Panc1 (cell line): ENCODE measurements at regions not wholly inside any gene's neighbourhood (a gene's known extent, or its start where the extent isn't known, plus 50 kb on each side); places are given as distances from the start of the nearest gene placed in this dataset.

ENCODE experiments used
- ATAC-seq: fragments of 200-7000 bp; cut with Tn5 transposase; 2 replicates; pipeline ENCODE4 v1.9.1; 2020; ENCODE audit warnings: mild to moderate bottlenecking, moderate library complexity
- BruUV-seq: library from RNA; stranded (reverse); fragments of 400-500 nt; replicated peaks from 2 replicates; lab custom pipeline; 2021; lab: Mats Ljungman, UMichigan
- CTCF ChIA-PET: fragments of 300-600 bp; sonication (Branson Sonifier 250); formaldehyde crosslinking; loops from one replicate; lab custom pipeline; 2022; ENCODE audit warnings: antibody characterized with exemption; lab: Charles Lee
- POLR2A ChIA-PET: fragments of 300-600 bp; sonication (Branson Sonifier 250); formaldehyde crosslinking; loops from one replicate; lab custom pipeline; 2022; ENCODE audit warnings: antibody characterized with exemption; lab: Charles Lee
- DNase-seq: peaks from one replicate; pipeline ENCODE4 v3.0.0-alpha.2; 2010; ENCODE audit warnings: low read depth, low spot score
- H3K27ac ChIP-seq: 2 replicates; pipeline ENCODE4 v1.5.1; 2011; ENCODE audit warnings: mild to moderate bottlenecking, low read length, inconsistent platforms
- H3K27me3 ChIP-seq: fragments of 200-500 bp; sonication (Bioruptor generic); 2 replicates; pipeline ENCODE4 v1.6.0; 2014; ENCODE audit warnings: low read length, inconsistent platforms; ENCODE audit not compliant: control insufficient read depth, insufficient read depth
- H3K36me3 ChIP-seq: fragments of 200-500 bp; sonication (Bioruptor generic); 2 replicates; pipeline ENCODE4 v1.5.1; 2014; ENCODE audit warnings: inconsistent platforms, mild to moderate bottlenecking, low read length, moderate library complexity; ENCODE audit not compliant: control insufficient read depth, insufficient read depth
- H3K4me1 ChIP-seq: 2 replicates; pipeline ENCODE4 v1.5.1; 2011; ENCODE audit warnings: inconsistent platforms, mild to moderate bottlenecking, low read length, moderate library complexity; ENCODE audit not compliant: control insufficient read depth, insufficient read depth
- H3K4me3 ChIP-seq, 2 experiments: 2 replicates each; pipeline ENCODE4 v1.5.1; 2011 to 2012; ENCODE audit warnings: low read depth in 2 of 2, low read length in 2 of 2, mild to moderate bottlenecking in 2 of 2, inconsistent platforms in 1 of 2, moderate library complexity in 1 of 2
- H3K9me3 ChIP-seq: fragments of 200-500 bp; sonication (Bioruptor generic); 2 replicates; pipeline ENCODE4 v1.5.1; 2014; ENCODE audit warnings: low read depth, mild to moderate bottlenecking, inconsistent platforms, low read length, moderate library complexity; ENCODE audit not compliant: control insufficient read depth, insufficient read depth
- CTCF ChIP-seq: fragments of 450-650 bp; IDR thresholded peaks from 2 replicates; pipeline ENCODE4 v1.5.1; 2017; ENCODE audit warnings: mild to moderate bottlenecking
- POLR2AphosphoS5 ChIP-seq: IDR thresholded peaks from 2 replicates; pipeline ENCODE4 v1.6.1; 2012; ENCODE audit warnings: mild to moderate bottlenecking, low read depth, low read length, moderate library complexity
- SIN3A ChIP-seq: IDR thresholded peaks from 2 replicates; pipeline ENCODE4 v1.6.1; 2012; ENCODE audit warnings: low read depth, mild to moderate bottlenecking, low read length, moderate library complexity, borderline replicate concordance; ENCODE audit not compliant: insufficient read depth
- TCF7L2 ChIP-seq: IDR thresholded peaks from 2 replicates; pipeline ENCODE4 v1.6.1; 2011; ENCODE audit warnings: mild to moderate bottlenecking, low read depth, low read length, inconsistent platforms
- in situ Hi-C: cut with HindIII; loops from 2 replicates; pipeline ENCODE4 v1.10.0; 2016; ENCODE audit warnings: low sequenced_read_pairs, low pct_unique_long_range_greater_than_20kb
- intact Hi-C: fragments of 100-400 bp; cut with micrococcal nuclease; formaldehyde crosslinking; loops from one replicate; pipeline ENCODE4 v1.10.0; 2022; ENCODE audit not compliant: unreplicated experiment
- TF ChIP-seq, protein P1 (sequence below), 2 experiments: IDR thresholded peaks; 2 replicates each; pipeline ENCODE4 v1.6.1; 2011 to 2012; ENCODE audit warnings: low read depth in 2 of 2, control low read depth in 1 of 2, low read length in 1 of 2, mild to moderate bottlenecking in 1 of 2, moderate library complexity in 1 of 2; ENCODE audit not compliant: insufficient read depth in 1 of 2

DNA sequence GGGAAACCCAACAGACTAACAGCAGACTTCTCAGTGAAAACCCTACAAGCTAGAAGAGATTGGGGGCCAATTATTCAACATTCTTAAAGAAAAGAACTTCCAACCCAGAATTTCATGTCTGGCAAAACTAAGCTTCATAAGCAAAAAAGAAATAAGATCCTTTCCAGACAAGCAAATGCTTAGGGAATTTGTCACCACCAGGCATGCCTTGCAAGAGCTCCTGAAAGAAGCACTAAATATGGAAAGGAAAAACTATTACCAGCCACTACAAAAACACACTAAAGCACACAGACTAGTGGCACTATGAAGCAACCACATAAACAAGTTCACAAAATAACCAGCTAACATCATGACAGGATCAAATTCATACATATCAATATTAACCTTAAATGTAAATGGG lies 131.1 kb downstream of the OR2K2 start:
- Histone ChIP-seq H3K36me3 (no peaks in the 10 kb centered on the region), H3K27ac (no peak overlapping the region), H3K27me3 (no peaks in the 10 kb centered on the region), H3K9me3 (no peaks in the 10 kb centered on the region), H3K4me3 (no peak overlapping the region), H3K4me1 (no peaks in the 10 kb centered on the region)
- no peak for ATAC-seq
- ChIA-PET POLR2A (no interaction called here), CTCF (no interaction called here)
- BruUV-seq, result no TSS peak
- DNase-seq, result no peak
- in situ Hi-C loops, result no loop called here
- TF ChIP-seq POLR2AphosphoS5, result no peak
- no peak for TF ChIP-seq CTCF
- no peak for TF ChIP-seq TCF7L2
- TF ChIP-seq SIN3A, result no peak
- TF ChIP-seq, protein P1, sequence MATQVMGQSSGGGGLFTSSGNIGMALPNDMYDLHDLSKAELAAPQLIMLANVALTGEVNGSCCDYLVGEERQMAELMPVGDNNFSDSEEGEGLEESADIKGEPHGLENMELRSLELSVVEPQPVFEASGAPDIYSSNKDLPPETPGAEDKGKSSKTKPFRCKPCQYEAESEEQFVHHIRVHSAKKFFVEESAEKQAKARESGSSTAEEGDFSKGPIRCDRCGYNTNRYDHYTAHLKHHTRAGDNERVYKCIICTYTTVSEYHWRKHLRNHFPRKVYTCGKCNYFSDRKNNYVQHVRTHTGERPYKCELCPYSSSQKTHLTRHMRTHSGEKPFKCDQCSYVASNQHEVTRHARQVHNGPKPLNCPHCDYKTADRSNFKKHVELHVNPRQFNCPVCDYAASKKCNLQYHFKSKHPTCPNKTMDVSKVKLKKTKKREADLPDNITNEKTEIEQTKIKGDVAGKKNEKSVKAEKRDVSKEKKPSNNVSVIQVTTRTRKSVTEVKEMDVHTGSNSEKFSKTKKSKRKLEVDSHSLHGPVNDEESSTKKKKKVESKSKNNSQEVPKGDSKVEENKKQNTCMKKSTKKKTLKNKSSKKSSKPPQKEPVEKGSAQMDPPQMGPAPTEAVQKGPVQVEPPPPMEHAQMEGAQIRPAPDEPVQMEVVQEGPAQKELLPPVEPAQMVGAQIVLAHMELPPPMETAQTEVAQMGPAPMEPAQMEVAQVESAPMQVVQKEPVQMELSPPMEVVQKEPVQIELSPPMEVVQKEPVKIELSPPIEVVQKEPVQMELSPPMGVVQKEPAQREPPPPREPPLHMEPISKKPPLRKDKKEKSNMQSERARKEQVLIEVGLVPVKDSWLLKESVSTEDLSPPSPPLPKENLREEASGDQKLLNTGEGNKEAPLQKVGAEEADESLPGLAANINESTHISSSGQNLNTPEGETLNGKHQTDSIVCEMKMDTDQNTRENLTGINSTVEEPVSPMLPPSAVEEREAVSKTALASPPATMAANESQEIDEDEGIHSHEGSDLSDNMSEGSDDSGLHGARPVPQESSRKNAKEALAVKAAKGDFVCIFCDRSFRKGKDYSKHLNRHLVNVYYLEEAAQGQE (IDR thresholded peaks at IDR 0.05; ENCODE audit: insufficient read depth in 1 of 2, low read depth in 2 of 2, low read length in 1 of 2), result no peak
- intact Hi-C loops, result no loop called here

DNA sequence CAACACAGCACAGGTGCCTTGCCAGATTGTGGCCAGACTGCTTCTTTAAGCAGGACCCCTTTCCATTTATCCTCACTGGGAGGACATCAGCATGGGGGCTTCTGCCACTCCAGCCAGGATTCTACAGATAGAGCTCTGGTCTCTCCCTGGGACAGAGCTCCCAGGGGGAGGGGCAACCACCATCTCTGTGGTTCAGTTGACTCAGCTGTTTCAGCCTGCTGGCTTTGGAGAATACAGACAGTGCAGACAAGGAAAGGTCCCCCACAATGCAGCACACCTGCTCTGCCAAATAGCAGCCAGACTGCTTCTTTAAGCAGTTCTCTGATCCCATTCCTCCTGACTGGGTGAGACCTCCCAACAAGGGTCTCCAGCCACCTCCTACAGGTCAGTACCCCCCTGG lies 132.8 kb downstream of the OR2K2 start:
- ChIA-PET POLR2A (no interaction called here), CTCF (no interaction called here)
- TF ChIP-seq SIN3A, result no peak
- no peak for TF ChIP-seq CTCF
- TF ChIP-seq POLR2AphosphoS5, result no peak
- TF ChIP-seq, protein P1 (IDR thresholded peaks at IDR 0.05; ENCODE audit: insufficient read depth in 1 of 2, low read depth in 2 of 2, low read length in 1 of 2), result no peak
- TF ChIP-seq TCF7L2, result no peak
- Histone ChIP-seq H3K27ac (no peak overlapping the region), H3K36me3 (no peaks in the 10 kb centered on the region), H3K9me3 (no peaks in the 10 kb centered on the region), H3K4me1 (no peaks in the 10 kb centered on the region), H3K4me3 (no peak overlapping the region), H3K27me3 (no peaks in the 10 kb centered on the region)
- DNase-seq (no peak), ATAC-seq (no peak)
- in situ Hi-C loops (no loop called here), intact Hi-C loops (no loop called here)
- no TSS peak for BruUV-seq
